SK-N-SH (cell line): ENCODE measurements at regions not wholly inside any gene's neighbourhood (a gene's known extent, or its start where the extent isn't known, plus 50 kb on each side); places are given as distances from the start of the nearest gene placed in this dataset.
A peak's percentile ranks its signal among the peaks of the same experiment; 100 is the strongest.

Experiments used
- CTCF ChIA-PET: fragments of 300-600, 350-600 bp; formaldehyde crosslinking; extraction: SDS; loops from one replicate; lab custom pipeline; 2021; lab: Yijun Ruan, JAX
- POLR2A ChIA-PET: fragments of 350-600 bp; sonication (Branson Sonifier 250); formaldehyde crosslinking; extraction: SDS; loops from one replicate; lab custom pipeline; 2020; ENCODE audit warnings: antibody characterized with exemption, inconsistent platforms; lab: Yijun Ruan, JAX
- DNase-seq: peaks from one replicate; pipeline ENCODE4 v3.0.0; 2012
- H2AFZ ChIP-seq: fragments of 200-600 bp; sonication (generic); 2 replicates; pipeline ENCODE4 v1.8.1; 2016; ENCODE audit warnings: antibody characterized with exemption, mild to moderate bottlenecking, low read depth
- H3F3A ChIP-seq: fragments of 200-600 bp; sonication (generic); replicated peaks from 2 replicates; pipeline ENCODE3; 2016; ENCODE audit warnings: antibody characterized with exemption, mild to moderate bottlenecking; ENCODE audit not compliant: insufficient read depth
- H3K27ac ChIP-seq, 2 experiments: fragments of 200-500 bp in 1 of 2; fragments of 200-600 bp in 1 of 2; sonication (Bioruptor generic) in 1 of 2; sonication (generic), shearing (Covaris generic) in 1 of 2; 2 replicates each; pipeline versions ENCODE4 v1.5.1 to v1.6.1; 2014 to 2016; ENCODE audit warnings: low read depth in 2 of 2, inconsistent platforms in 1 of 2, low read length in 1 of 2, mild to moderate bottlenecking in 1 of 2, mixed read lengths in 1 of 2
- H3K27me3 ChIP-seq: fragments of 200-600 bp; sonication (generic), shearing (Covaris generic); 2 replicates; pipeline ENCODE4 v1.6.1; 2016; ENCODE audit warnings: mixed run types; ENCODE audit not compliant: insufficient read depth
- H3K36me3 ChIP-seq, 2 experiments: fragments of 200-500 bp in 1 of 2; fragments of 200-600 bp in 1 of 2; sonication (Bioruptor generic) in 1 of 2; sonication (generic) in 1 of 2; replicated peaks in 1 of 2; 2 replicates each; pipeline versions ENCODE3 to v1.5.1; 2014 to 2016; ENCODE audit warnings: low read length in 1 of 2, mild to moderate bottlenecking in 1 of 2; ENCODE audit not compliant: insufficient read depth in 2 of 2, control insufficient read depth in 1 of 2
- H3K4me1 ChIP-seq, 2 experiments: fragments of 200-500 bp in 1 of 2; fragments of 200-600 bp in 1 of 2; sonication (Bioruptor generic) in 1 of 2; sonication (generic), shearing (Covaris generic) in 1 of 2; 2 replicates each; pipeline versions ENCODE4 v1.5.1 to v1.6.1; 2014 to 2016; ENCODE audit warnings: low read depth in 1 of 2, low read length in 1 of 2, mixed run types in 1 of 2; ENCODE audit not compliant: insufficient read depth in 2 of 2, control insufficient read depth in 1 of 2
- H3K4me2 ChIP-seq: fragments of 200-600 bp; sonication (generic), shearing (Covaris generic); 2 replicates; pipeline ENCODE4 v1.6.1; 2017; ENCODE audit warnings: mixed run types
- H3K4me3 ChIP-seq, 2 experiments: fragments of 200-500 bp in 1 of 2; fragments of 200-600 bp in 1 of 2; sonication (Bioruptor generic) in 1 of 2; sonication (generic), shearing (Covaris generic) in 1 of 2; 2 replicates each; pipeline versions ENCODE4 v1.5.1 to v1.8.1; 2014 to 2016; ENCODE audit warnings: low read depth in 2 of 2, inconsistent platforms in 1 of 2, low read length in 1 of 2, mild to moderate bottlenecking in 1 of 2, mixed read lengths in 1 of 2, moderate library complexity in 1 of 2
- H3K79me2 ChIP-seq: fragments of 200-600 bp; sonication (generic); 2 replicates; pipeline ENCODE4 v1.8.1; 2017; ENCODE audit warnings: mild to moderate bottlenecking; ENCODE audit not compliant: insufficient read depth
- H3K9ac ChIP-seq: fragments of 200-600 bp; sonication (generic); 2 replicates; pipeline ENCODE4 v1.6.1; 2017; ENCODE audit warnings: mixed run types
- H3K9me2 ChIP-seq: fragments of 200-600 bp; sonication (generic); 2 replicates; pipeline ENCODE4 v1.6.1; 2017; ENCODE audit warnings: mixed run types
- H3K9me3 ChIP-seq: fragments of 200-600 bp; sonication (generic); 2 replicates; pipeline ENCODE4 v1.6.1; 2017; ENCODE audit warnings: mixed run types, mild to moderate bottlenecking, moderate library complexity
- H4K20me1 ChIP-seq: fragments of 200-600 bp; sonication (generic); 2 replicates; pipeline ENCODE4 v1.6.1; 2017; ENCODE audit warnings: mild to moderate bottlenecking, mixed run types; ENCODE audit not compliant: insufficient read depth
- CTCF ChIP-seq: fragments of 200-600 bp; sonication (generic); IDR thresholded peaks from 2 replicates; pipeline ENCODE4 v1.6.1; 2017; ENCODE audit warnings: antibody characterized with exemption, mild to moderate bottlenecking, moderate library complexity
- ELF1 ChIP-seq: IDR thresholded peaks from 2 replicates; pipeline ENCODE4 v1.4.0; 2012
- EZH2phosphoT487 ChIP-seq: fragments of 200-600 bp; sonication (generic); IDR thresholded peaks from 2 replicates; pipeline ENCODE4 v1.6.1; 2017; ENCODE audit warnings: low read depth, mixed run types, mild to moderate bottlenecking, antibody characterized with exemption, moderate library complexity, borderline replicate concordance
- FOSL2 ChIP-seq: IDR thresholded peaks from 2 replicates; pipeline ENCODE4 v1.4.0; 2012; ENCODE audit warnings: low read depth, mild to moderate bottlenecking, moderate library complexity, borderline replicate concordance
- FOXJ3 ChIP-seq: sonication (generic); formaldehyde crosslinking; IDR thresholded peaks from 2 replicates; pipeline ENCODE4 v1.5.1; 2020; ENCODE audit warnings: mild to moderate bottlenecking, missing genetic modification reagents
- FOXM1 ChIP-seq: IDR thresholded peaks from 2 replicates; pipeline ENCODE4 v1.4.0; 2012; ENCODE audit warnings: low read depth, mild to moderate bottlenecking
- GABPA ChIP-seq: IDR thresholded peaks from 2 replicates; pipeline ENCODE4 v1.4.0; 2012; ENCODE audit warnings: low read depth, mild to moderate bottlenecking
- GATA2 ChIP-seq: sonication (generic); formaldehyde crosslinking; IDR thresholded peaks from 2 replicates; pipeline ENCODE4 v1.5.0; 2020; ENCODE audit warnings: mild to moderate bottlenecking, missing genetic modification reagents
- IRF3 ChIP-seq: fragments of 150-350 bp; IDR thresholded peaks from 2 replicates; pipeline ENCODE4 v1.6.1; 2016; ENCODE audit warnings: mild to moderate bottlenecking, low read depth, low read length
- MXI1 ChIP-seq: IDR thresholded peaks from 2 replicates; pipeline ENCODE4 v1.6.1; 2012; ENCODE audit warnings: mild to moderate bottlenecking, low read depth, low read length, improper control_type of control experiment
- PBX3 ChIP-seq: IDR thresholded peaks from 2 replicates; pipeline ENCODE4; 2012
- POLR2AphosphoS5 ChIP-seq: IDR thresholded peaks from 2 replicates; pipeline ENCODE4 v1.6.1; 2012; ENCODE audit warnings: low read depth, low read length
- RCOR1 ChIP-seq: fragments of 150-350 bp; IDR thresholded peaks from 2 replicates; pipeline ENCODE4 v1.6.1; 2017; ENCODE audit warnings: antibody characterized with exemption, low read length
- SIN3A ChIP-seq: IDR thresholded peaks from 2 replicates; pipeline ENCODE4 v1.6.1; 2012; ENCODE audit warnings: low read depth, mild to moderate bottlenecking, low read length, moderate library complexity, borderline replicate concordance
- SMC3 ChIP-seq: IDR thresholded peaks from 2 replicates; pipeline ENCODE4 v1.6.1; 2012; ENCODE audit warnings: low read depth, low read length, improper control_type of control experiment
- TCF12 ChIP-seq: IDR thresholded peaks from 2 replicates; pipeline ENCODE4 v1.4.0; 2012
- USF1 ChIP-seq: IDR thresholded peaks from 2 replicates; pipeline ENCODE4 v1.4.0; 2012; ENCODE audit warnings: low read depth, borderline replicate concordance
- whole genome bisulfite sequencing: methylation state at CpG from one replicate; pipeline ENCODE4 v1.1.6; 2017; ENCODE audit warnings: low lambda C conversion rate; 5-methylcytosine and 5-hydroxymethylcytosine counted together
- TF ChIP-seq, protein P1 (sequence below): IDR thresholded peaks from 2 replicates; pipeline ENCODE4 v1.4.0; 2012; ENCODE audit warnings: low read depth, borderline replicate concordance
- TF ChIP-seq, protein P2 (sequence below): fragments of 150-350 bp; IDR thresholded peaks from 2 replicates; pipeline ENCODE4 v1.6.1; 2017; ENCODE audit warnings: antibody characterized with exemption, low read length, low read depth, borderline replicate concordance

- no peak for TF ChIP-seq IRF3
- no peak for TF ChIP-seq FOXM1
- TF ChIP-seq POLR2AphosphoS5 = no peak
- no peak for TF ChIP-seq FOXJ3 (CRISPR knock-in tag)
- no peak for TF ChIP-seq TCF12
- TF ChIP-seq RCOR1 = peak; percentile 41; the same call in 1 of the 2 replicates
- no peak for TF ChIP-seq MXI1
- TF ChIP-seq, protein P1, sequence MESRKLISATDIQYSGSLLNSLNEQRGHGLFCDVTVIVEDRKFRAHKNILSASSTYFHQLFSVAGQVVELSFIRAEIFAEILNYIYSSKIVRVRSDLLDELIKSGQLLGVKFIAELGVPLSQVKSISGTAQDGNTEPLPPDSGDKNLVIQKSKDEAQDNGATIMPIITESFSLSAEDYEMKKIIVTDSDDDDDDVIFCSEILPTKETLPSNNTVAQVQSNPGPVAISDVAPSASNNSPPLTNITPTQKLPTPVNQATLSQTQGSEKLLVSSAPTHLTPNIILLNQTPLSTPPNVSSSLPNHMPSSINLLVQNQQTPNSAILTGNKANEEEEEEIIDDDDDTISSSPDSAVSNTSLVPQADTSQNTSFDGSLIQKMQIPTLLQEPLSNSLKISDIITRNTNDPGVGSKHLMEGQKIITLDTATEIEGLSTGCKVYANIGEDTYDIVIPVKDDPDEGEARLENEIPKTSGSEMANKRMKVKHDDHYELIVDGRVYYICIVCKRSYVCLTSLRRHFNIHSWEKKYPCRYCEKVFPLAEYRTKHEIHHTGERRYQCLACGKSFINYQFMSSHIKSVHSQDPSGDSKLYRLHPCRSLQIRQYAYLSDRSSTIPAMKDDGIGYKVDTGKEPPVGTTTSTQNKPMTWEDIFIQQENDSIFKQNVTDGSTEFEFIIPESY = no peak
- no peak for TF ChIP-seq GABPA
Measured at GRCh38 chr10:83871187-83872081, 267.9 kb upstream of the GHITM start (continued).

DNA sequence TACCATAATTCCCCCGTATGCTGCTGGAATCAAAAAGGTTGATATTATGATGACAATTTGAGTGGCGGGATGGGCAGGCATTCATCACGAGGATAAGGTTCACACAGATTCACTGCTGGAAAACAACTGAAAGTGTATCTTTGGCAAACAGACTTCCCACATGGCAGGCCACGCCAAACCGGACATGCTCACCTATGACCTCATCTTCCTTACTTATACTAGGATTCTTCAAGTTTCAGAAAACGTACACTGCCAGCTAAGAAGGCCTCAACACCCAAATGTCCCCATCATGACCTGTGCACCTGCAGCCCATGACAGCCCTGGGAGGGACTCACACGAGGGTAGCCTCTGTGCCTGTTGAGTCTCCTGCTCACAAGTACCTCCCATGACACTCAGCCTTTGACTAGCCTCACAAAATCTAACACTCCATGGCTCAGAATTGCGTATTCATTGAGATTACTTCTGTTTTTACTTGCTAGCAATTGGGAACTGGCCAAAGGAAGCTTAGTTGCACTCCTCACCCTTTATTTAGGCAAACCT is 259.0 kb upstream of the GHITM start:
- no peaks in the 10 kb centered on the region for H3K27me3 ChIP-seq
- no peak for TF ChIP-seq FOSL2
- TF ChIP-seq SMC3 = no peak
- TF ChIP-seq, protein P2, sequence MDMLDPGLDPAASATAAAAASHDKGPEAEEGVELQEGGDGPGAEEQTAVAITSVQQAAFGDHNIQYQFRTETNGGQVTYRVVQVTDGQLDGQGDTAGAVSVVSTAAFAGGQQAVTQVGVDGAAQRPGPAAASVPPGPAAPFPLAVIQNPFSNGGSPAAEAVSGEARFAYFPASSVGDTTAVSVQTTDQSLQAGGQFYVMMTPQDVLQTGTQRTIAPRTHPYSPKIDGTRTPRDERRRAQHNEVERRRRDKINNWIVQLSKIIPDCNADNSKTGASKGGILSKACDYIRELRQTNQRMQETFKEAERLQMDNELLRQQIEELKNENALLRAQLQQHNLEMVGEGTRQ = no peak
- no peak for TF ChIP-seq GATA2 (CRISPR knock-in tag)
- no peak for TF ChIP-seq USF1
- no peak for TF ChIP-seq FOXM1
- TF ChIP-seq, protein P1 = no peak
- TF ChIP-seq ELF1 = no peak
- no peak for TF ChIP-seq CTCF
- no peak for TF ChIP-seq POLR2AphosphoS5
- TF ChIP-seq RCOR1 = no peak
- TF ChIP-seq GABPA = no peak
- TF ChIP-seq EZH2phosphoT487 = no peak
- TF ChIP-seq PBX3 = no peak
- no peak for TF ChIP-seq SIN3A
- H2AFZ ChIP-seq = no peak overlapping the region
- H3K27ac ChIP-seq = no peak overlapping the region
- no peak overlapping the region for H3K4me3 ChIP-seq
- ChIA-PET POLR2A (no interaction called here), CTCF (interaction anchor here (0.8 to 0.9 kb wide), 2 partner anchors 9 to 1084 kb away, joined by 3 read pairs; no protein-coding TSS in a partner anchor)
- no peaks in the 10 kb centered on the region for H3K36me3 ChIP-seq
- no peaks in the 10 kb centered on the region for H3K9me2 ChIP-seq
- no peaks in the 10 kb centered on the region for H3K79me2 ChIP-seq
- H3K4me2 ChIP-seq = no peak overlapping the region
- no peak overlapping the region for H3K9ac ChIP-seq
- H3F3A ChIP-seq = no peaks in the 10 kb centered on the region
- no peak for DNase-seq
- no peaks in the 10 kb centered on the region for H3K9me3 ChIP-seq
- no peaks in the 10 kb centered on the region for H4K20me1 ChIP-seq
- H3K4me1 ChIP-seq = no peaks in the 10 kb centered on the region
- 40% methylated on average over 7 of the region's 8 CpGs for WGBS
